SK-N-SH (cell line): ENCODE measurements at regions not wholly inside any gene's neighbourhood (a gene's known extent, or its start where the extent isn't known, plus 50 kb on each side); places are given as distances from the start of the nearest gene placed in this dataset.

Source experiments
- CTCF ChIA-PET: fragments of 300-600, 350-600 bp; formaldehyde crosslinking; extraction: SDS; loops from one replicate; lab custom pipeline; 2021; lab: Yijun Ruan, JAX
- POLR2A ChIA-PET: fragments of 350-600 bp; sonication (Branson Sonifier 250); formaldehyde crosslinking; extraction: SDS; loops from one replicate; lab custom pipeline; 2020; ENCODE audit warnings: antibody characterized with exemption, inconsistent platforms; lab: Yijun Ruan, JAX
- DNase-seq: peaks from one replicate; pipeline ENCODE4 v3.0.0; 2012
- H2AFZ ChIP-seq: fragments of 200-600 bp; sonication (generic); 2 replicates; pipeline ENCODE4 v1.8.1; 2016; ENCODE audit warnings: antibody characterized with exemption, mild to moderate bottlenecking, low read depth
- H3F3A ChIP-seq: fragments of 200-600 bp; sonication (generic); replicated peaks from 2 replicates; pipeline ENCODE3; 2016; ENCODE audit warnings: antibody characterized with exemption, mild to moderate bottlenecking; ENCODE audit not compliant: insufficient read depth
- H3K27ac ChIP-seq, 2 experiments: fragments of 200-500 bp in 1 of 2; fragments of 200-600 bp in 1 of 2; sonication (Bioruptor generic) in 1 of 2; sonication (generic), shearing (Covaris generic) in 1 of 2; 2 replicates each; pipeline versions ENCODE4 v1.5.1 to v1.6.1; 2014 to 2016; ENCODE audit warnings: low read depth in 2 of 2, inconsistent platforms in 1 of 2, low read length in 1 of 2, mild to moderate bottlenecking in 1 of 2, mixed read lengths in 1 of 2
- H3K27me3 ChIP-seq: fragments of 200-600 bp; sonication (generic), shearing (Covaris generic); 2 replicates; pipeline ENCODE4 v1.6.1; 2016; ENCODE audit warnings: mixed run types; ENCODE audit not compliant: insufficient read depth
- H3K36me3 ChIP-seq, 2 experiments: fragments of 200-500 bp in 1 of 2; fragments of 200-600 bp in 1 of 2; sonication (Bioruptor generic) in 1 of 2; sonication (generic) in 1 of 2; replicated peaks in 1 of 2; 2 replicates each; pipeline versions ENCODE3 to v1.5.1; 2014 to 2016; ENCODE audit warnings: low read length in 1 of 2, mild to moderate bottlenecking in 1 of 2; ENCODE audit not compliant: insufficient read depth in 2 of 2, control insufficient read depth in 1 of 2
- H3K4me1 ChIP-seq, 2 experiments: fragments of 200-500 bp in 1 of 2; fragments of 200-600 bp in 1 of 2; sonication (Bioruptor generic) in 1 of 2; sonication (generic), shearing (Covaris generic) in 1 of 2; 2 replicates each; pipeline versions ENCODE4 v1.5.1 to v1.6.1; 2014 to 2016; ENCODE audit warnings: low read depth in 1 of 2, low read length in 1 of 2, mixed run types in 1 of 2; ENCODE audit not compliant: insufficient read depth in 2 of 2, control insufficient read depth in 1 of 2
- H3K4me2 ChIP-seq: fragments of 200-600 bp; sonication (generic), shearing (Covaris generic); 2 replicates; pipeline ENCODE4 v1.6.1; 2017; ENCODE audit warnings: mixed run types
- H3K4me3 ChIP-seq, 2 experiments: fragments of 200-500 bp in 1 of 2; fragments of 200-600 bp in 1 of 2; sonication (Bioruptor generic) in 1 of 2; sonication (generic), shearing (Covaris generic) in 1 of 2; 2 replicates each; pipeline versions ENCODE4 v1.5.1 to v1.8.1; 2014 to 2016; ENCODE audit warnings: low read depth in 2 of 2, inconsistent platforms in 1 of 2, low read length in 1 of 2, mild to moderate bottlenecking in 1 of 2, mixed read lengths in 1 of 2, moderate library complexity in 1 of 2
- H3K79me2 ChIP-seq: fragments of 200-600 bp; sonication (generic); 2 replicates; pipeline ENCODE4 v1.8.1; 2017; ENCODE audit warnings: mild to moderate bottlenecking; ENCODE audit not compliant: insufficient read depth
- H3K9ac ChIP-seq: fragments of 200-600 bp; sonication (generic); 2 replicates; pipeline ENCODE4 v1.6.1; 2017; ENCODE audit warnings: mixed run types
- H3K9me2 ChIP-seq: fragments of 200-600 bp; sonication (generic); 2 replicates; pipeline ENCODE4 v1.6.1; 2017; ENCODE audit warnings: mixed run types
- H3K9me3 ChIP-seq: fragments of 200-600 bp; sonication (generic); 2 replicates; pipeline ENCODE4 v1.6.1; 2017; ENCODE audit warnings: mixed run types, mild to moderate bottlenecking, moderate library complexity
- H4K20me1 ChIP-seq: fragments of 200-600 bp; sonication (generic); 2 replicates; pipeline ENCODE4 v1.6.1; 2017; ENCODE audit warnings: mild to moderate bottlenecking, mixed run types; ENCODE audit not compliant: insufficient read depth
- EP300 ChIP-seq, 2 experiments: IDR thresholded peaks; 2 replicates each; pipeline versions ENCODE4 v1.4.0 to v1.6.1; 2012; ENCODE audit warnings: borderline replicate concordance in 1 of 2, low read depth in 1 of 2, low read length in 1 of 2
- FOSL2 ChIP-seq: IDR thresholded peaks from 2 replicates; pipeline ENCODE4 v1.4.0; 2012; ENCODE audit warnings: low read depth, mild to moderate bottlenecking, moderate library complexity, borderline replicate concordance
- FOXM1 ChIP-seq: IDR thresholded peaks from 2 replicates; pipeline ENCODE4 v1.4.0; 2012; ENCODE audit warnings: low read depth, mild to moderate bottlenecking
- JUND ChIP-seq: IDR thresholded peaks from 2 replicates; pipeline ENCODE4 v1.4.0; 2012
- MEF2A ChIP-seq: IDR thresholded peaks from 2 replicates; pipeline ENCODE4 v1.4.0; 2012; ENCODE audit warnings: low read depth, borderline replicate concordance
- MXI1 ChIP-seq: IDR thresholded peaks from 2 replicates; pipeline ENCODE4 v1.6.1; 2012; ENCODE audit warnings: mild to moderate bottlenecking, low read depth, low read length, improper control_type of control experiment
- RFX5 ChIP-seq: IDR thresholded peaks from 2 replicates; pipeline ENCODE4 v1.6.1; 2012; ENCODE audit warnings: mild to moderate bottlenecking, improper control_type of control experiment, low read length
- TAF1 ChIP-seq: IDR thresholded peaks from 2 replicates; pipeline ENCODE4 v1.6.1; 2012; ENCODE audit warnings: low read depth, mild to moderate bottlenecking, low read length, moderate library complexity, borderline replicate concordance
- YY1 ChIP-seq: IDR thresholded peaks from 2 replicates; pipeline ENCODE4 v1.4.0; 2012; ENCODE audit warnings: low read depth, mild to moderate bottlenecking
- WGBS: methylation state at CpG from one replicate; pipeline ENCODE4 v1.1.6; 2017; ENCODE audit warnings: low lambda C conversion rate; 5-methylcytosine and 5-hydroxymethylcytosine counted together
- TF ChIP-seq, protein P1 (sequence below): IDR thresholded peaks from 2 replicates; pipeline ENCODE4; 2012
- TF ChIP-seq, protein P2 (sequence below): IDR thresholded peaks from 2 replicates; pipeline ENCODE4 v1.4.0; 2012; ENCODE audit warnings: low read depth, borderline replicate concordance
- TF ChIP-seq, protein P3 (sequence below): fragments of 150-350 bp; IDR thresholded peaks from 2 replicates; pipeline ENCODE4 v1.6.1; 2016; ENCODE audit warnings: mild to moderate bottlenecking, low read depth, low read length
- TF ChIP-seq, protein P4 (sequence below): IDR thresholded peaks from 2 replicates; pipeline ENCODE4 v1.4.0; 2012; ENCODE audit warnings: low read depth, borderline replicate concordance
- TF ChIP-seq, protein P5 (sequence below): IDR thresholded peaks from 2 replicates; pipeline ENCODE4 v1.6.1; 2012; ENCODE audit warnings: mild to moderate bottlenecking, low read depth, low read length, moderate library complexity

DNA sequence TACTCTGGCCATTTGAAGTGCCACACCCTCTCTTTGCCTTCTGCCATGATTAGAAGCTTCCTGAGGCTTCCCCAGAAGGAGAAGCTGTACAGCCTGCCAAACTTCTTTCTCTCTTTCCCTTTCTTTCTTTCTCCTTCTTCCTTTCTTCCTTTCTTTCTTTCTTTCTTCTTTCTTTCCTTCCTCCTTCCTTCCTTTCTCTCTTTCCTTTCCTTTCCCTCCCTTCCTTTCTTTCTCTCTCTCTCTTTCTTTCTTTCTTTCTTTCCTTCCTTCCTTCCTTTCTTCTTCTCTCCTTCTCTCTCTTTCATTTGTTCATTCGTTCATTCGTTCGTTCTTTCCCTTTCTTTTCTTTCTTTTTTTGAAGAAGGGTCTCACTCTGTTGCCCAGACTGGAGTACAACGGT is 931.0 kb downstream of the TTLL7 start:
- POLR2A ChIA-PET, result no interaction called here
- no peak overlapping the region for H3K4me2 ChIP-seq
- no peak for DNase-seq
- H3K9ac ChIP-seq, result no peak overlapping the region
- no peaks in the 10 kb centered on the region for H3K27me3 ChIP-seq
- H4K20me1 ChIP-seq, result no peaks in the 10 kb centered on the region
- H3K9me3 ChIP-seq, result no peaks in the 10 kb centered on the region
- H3F3A ChIP-seq, result no peaks in the 10 kb centered on the region
- no peaks in the 10 kb centered on the region for H3K9me2 ChIP-seq
- no peaks in the 10 kb centered on the region for H3K79me2 ChIP-seq
- H3K27ac ChIP-seq, result no peak overlapping the region
- 71% methylated on average over 4 of the region's 4 CpGs for WGBS
- H3K36me3 ChIP-seq, result no peaks in the 10 kb centered on the region
- CTCF ChIA-PET, result interaction anchor here (1.5 kb wide), 1 partner anchor 13 kb away, joined by 3 read pairs; no protein-coding TSS in a partner anchor
- H2AFZ ChIP-seq, result no peak overlapping the region
- no peak overlapping the region for H3K4me3 ChIP-seq
- no peaks in the 10 kb centered on the region for H3K4me1 ChIP-seq
- no peak for TF ChIP-seq TAF1
- TF ChIP-seq, protein P1, sequence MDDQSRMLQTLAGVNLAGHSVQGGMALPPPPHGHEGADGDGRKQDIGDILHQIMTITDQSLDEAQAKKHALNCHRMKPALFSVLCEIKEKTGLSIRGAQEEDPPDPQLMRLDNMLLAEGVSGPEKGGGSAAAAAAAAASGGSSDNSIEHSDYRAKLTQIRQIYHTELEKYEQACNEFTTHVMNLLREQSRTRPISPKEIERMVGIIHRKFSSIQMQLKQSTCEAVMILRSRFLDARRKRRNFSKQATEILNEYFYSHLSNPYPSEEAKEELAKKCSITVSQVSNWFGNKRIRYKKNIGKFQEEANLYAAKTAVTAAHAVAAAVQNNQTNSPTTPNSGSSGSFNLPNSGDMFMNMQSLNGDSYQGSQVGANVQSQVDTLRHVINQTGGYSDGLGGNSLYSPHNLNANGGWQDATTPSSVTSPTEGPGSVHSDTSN, result no peak
- no peak for TF ChIP-seq FOXM1

DNA sequence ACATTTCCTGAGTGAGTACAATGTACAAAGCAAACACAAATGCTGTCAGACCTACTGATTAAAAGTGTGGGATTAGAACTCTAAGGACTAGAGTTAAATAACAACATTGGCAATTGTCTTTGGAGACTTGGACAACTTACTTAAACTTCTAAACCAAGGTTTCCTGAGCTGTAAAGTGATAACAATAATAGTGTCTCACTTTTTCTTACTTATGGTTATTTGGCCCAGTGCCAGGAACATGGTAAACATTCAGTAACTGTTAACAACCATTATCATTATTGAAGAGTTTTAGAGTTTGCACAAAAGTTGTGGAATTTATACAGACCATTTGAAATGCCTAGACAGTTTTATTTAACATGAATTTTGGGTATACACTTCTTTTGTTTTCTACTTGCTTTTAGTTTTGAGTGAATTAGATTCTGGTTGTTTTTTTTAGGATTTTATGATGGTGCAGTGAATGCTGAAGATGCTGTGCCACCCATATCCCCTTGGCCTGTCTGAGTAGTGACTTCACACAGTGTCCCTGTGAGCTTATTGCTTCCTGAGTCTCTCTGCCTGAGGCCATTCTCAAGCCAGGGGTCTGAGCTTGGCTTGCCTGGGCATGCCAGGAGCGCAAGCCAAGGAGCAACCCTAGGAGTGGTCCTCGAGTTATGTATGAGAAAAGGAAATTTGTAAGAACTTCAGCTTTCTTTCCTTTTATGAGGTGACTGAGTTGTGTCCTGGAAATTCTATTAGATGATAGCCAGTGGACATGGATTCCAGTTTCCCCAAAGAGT is 932.8 kb downstream of the TTLL7 start:
- H3K27me3 ChIP-seq, result no peaks in the 10 kb centered on the region
- H3K9me3 ChIP-seq, result no peaks in the 10 kb centered on the region
- H3K79me2 ChIP-seq, result no peaks in the 10 kb centered on the region
- H3K27ac ChIP-seq, result no peak overlapping the region
- no peak overlapping the region for H3K9ac ChIP-seq
- no peak overlapping the region for H2AFZ ChIP-seq
- WGBS, result 90% methylated on average over 2 of the region's 2 CpGs
- DNase-seq, result no peak
- POLR2A ChIA-PET, result no interaction called here
- H3F3A ChIP-seq, result no peaks in the 10 kb centered on the region
- no peak overlapping the region for H3K4me3 ChIP-seq
- H3K9me2 ChIP-seq, result no peaks in the 10 kb centered on the region
- CTCF ChIA-PET, result interaction anchor here (0.6 kb wide), 1 partner anchor 28 kb away, joined by 3 read pairs; no protein-coding TSS in a partner anchor
- TF ChIP-seq, protein P2, sequence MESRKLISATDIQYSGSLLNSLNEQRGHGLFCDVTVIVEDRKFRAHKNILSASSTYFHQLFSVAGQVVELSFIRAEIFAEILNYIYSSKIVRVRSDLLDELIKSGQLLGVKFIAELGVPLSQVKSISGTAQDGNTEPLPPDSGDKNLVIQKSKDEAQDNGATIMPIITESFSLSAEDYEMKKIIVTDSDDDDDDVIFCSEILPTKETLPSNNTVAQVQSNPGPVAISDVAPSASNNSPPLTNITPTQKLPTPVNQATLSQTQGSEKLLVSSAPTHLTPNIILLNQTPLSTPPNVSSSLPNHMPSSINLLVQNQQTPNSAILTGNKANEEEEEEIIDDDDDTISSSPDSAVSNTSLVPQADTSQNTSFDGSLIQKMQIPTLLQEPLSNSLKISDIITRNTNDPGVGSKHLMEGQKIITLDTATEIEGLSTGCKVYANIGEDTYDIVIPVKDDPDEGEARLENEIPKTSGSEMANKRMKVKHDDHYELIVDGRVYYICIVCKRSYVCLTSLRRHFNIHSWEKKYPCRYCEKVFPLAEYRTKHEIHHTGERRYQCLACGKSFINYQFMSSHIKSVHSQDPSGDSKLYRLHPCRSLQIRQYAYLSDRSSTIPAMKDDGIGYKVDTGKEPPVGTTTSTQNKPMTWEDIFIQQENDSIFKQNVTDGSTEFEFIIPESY, result no peak
- no peak for TF ChIP-seq MEF2A
- no peak for TF ChIP-seq YY1
- TF ChIP-seq, protein P3, sequence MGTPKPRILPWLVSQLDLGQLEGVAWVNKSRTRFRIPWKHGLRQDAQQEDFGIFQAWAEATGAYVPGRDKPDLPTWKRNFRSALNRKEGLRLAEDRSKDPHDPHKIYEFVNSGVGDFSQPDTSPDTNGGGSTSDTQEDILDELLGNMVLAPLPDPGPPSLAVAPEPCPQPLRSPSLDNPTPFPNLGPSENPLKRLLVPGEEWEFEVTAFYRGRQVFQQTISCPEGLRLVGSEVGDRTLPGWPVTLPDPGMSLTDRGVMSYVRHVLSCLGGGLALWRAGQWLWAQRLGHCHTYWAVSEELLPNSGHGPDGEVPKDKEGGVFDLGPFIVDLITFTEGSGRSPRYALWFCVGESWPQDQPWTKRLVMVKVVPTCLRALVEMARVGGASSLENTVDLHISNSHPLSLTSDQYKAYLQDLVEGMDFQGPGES, result no peak
- TF ChIP-seq, protein P4, sequence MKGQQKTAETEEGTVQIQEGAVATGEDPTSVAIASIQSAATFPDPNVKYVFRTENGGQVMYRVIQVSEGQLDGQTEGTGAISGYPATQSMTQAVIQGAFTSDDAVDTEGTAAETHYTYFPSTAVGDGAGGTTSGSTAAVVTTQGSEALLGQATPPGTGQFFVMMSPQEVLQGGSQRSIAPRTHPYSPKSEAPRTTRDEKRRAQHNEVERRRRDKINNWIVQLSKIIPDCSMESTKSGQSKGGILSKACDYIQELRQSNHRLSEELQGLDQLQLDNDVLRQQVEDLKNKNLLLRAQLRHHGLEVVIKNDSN, result no peak
- TF ChIP-seq EP300 (IDR thresholded peaks at IDR 0.05; ENCODE audit: borderline replicate concordance in 1 of 2, low read depth in 1 of 2, low read length in 1 of 2), result no peak
- no peak for TF ChIP-seq JUND
- no peak for TF ChIP-seq RFX5
- no peak for TF ChIP-seq MXI1
- TF ChIP-seq, protein P5, sequence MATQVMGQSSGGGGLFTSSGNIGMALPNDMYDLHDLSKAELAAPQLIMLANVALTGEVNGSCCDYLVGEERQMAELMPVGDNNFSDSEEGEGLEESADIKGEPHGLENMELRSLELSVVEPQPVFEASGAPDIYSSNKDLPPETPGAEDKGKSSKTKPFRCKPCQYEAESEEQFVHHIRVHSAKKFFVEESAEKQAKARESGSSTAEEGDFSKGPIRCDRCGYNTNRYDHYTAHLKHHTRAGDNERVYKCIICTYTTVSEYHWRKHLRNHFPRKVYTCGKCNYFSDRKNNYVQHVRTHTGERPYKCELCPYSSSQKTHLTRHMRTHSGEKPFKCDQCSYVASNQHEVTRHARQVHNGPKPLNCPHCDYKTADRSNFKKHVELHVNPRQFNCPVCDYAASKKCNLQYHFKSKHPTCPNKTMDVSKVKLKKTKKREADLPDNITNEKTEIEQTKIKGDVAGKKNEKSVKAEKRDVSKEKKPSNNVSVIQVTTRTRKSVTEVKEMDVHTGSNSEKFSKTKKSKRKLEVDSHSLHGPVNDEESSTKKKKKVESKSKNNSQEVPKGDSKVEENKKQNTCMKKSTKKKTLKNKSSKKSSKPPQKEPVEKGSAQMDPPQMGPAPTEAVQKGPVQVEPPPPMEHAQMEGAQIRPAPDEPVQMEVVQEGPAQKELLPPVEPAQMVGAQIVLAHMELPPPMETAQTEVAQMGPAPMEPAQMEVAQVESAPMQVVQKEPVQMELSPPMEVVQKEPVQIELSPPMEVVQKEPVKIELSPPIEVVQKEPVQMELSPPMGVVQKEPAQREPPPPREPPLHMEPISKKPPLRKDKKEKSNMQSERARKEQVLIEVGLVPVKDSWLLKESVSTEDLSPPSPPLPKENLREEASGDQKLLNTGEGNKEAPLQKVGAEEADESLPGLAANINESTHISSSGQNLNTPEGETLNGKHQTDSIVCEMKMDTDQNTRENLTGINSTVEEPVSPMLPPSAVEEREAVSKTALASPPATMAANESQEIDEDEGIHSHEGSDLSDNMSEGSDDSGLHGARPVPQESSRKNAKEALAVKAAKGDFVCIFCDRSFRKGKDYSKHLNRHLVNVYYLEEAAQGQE, result no peak
- no peak for TF ChIP-seq FOSL2
- H4K20me1 ChIP-seq, result no peaks in the 10 kb centered on the region
- H3K4me2 ChIP-seq, result no peak overlapping the region
- no peaks in the 10 kb centered on the region for H3K4me1 ChIP-seq
- H3K36me3 ChIP-seq, result no peaks in the 10 kb centered on the region
